Vagina (tissue), 2 donors: ENCODE measurements at regions not wholly inside any gene's neighbourhood (a gene's known extent, or its start where the extent isn't known, plus 50 kb on each side); places are given as distances from the start of the nearest gene placed in this dataset.

ENCODE experiments used
- POLR2A ChIP-seq, 2 donors: fragments of 450-650 bp; IDR thresholded peaks; one replicate each; pipeline ENCODE4 v1.6.1; 2017; ENCODE audit warnings: antibody characterized with exemption in 2 of 2, mild to moderate bottlenecking in 2 of 2, moderate library complexity in 2 of 2
- POLR2AphosphoS5 ChIP-seq, 2 donors: sonication (generic); formaldehyde crosslinking; IDR thresholded peaks; one replicate each; pipeline ENCODE4 v1.9.0; 2017; ENCODE audit warnings: antibody characterized with exemption in 2 of 2, mild to moderate bottlenecking in 2 of 2, low read depth in 1 of 2; ENCODE audit not compliant: insufficient read depth in 1 of 2
- TF ChIP-seq, protein P1 (sequence below), 3 experiments: fragments of 450-650 bp in 2 of 3; fragments of 200-600 bp in 1 of 3; sonication (generic) in 1 of 3; IDR thresholded peaks; one replicate each; pipeline ENCODE4 v1.5.1; 2017 to 2019; ENCODE audit warnings: antibody characterized with exemption in 3 of 3, mild to moderate bottlenecking in 2 of 3, moderate library complexity in 2 of 3

DNA sequence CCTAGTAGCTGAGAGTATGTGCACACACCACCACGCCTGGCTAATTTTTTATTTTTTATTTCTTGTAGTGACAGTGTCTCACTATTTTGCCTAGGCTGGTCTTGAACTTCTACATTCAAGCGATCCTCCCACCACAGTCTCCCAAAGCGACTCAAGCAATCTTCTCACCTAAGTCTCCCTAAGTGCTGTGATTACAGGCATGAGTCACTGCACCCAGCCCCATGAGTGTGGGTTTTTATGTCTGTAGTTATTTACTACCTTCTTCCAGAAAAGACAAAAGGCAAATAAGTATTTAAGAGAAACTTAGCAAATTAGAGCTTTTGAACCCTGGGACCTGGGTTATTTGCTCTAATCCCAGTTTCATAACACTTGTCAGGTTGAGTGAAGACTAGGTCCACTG is 92.3 kb upstream of the HCRTR2 start:
- TF ChIP-seq, protein P1, sequence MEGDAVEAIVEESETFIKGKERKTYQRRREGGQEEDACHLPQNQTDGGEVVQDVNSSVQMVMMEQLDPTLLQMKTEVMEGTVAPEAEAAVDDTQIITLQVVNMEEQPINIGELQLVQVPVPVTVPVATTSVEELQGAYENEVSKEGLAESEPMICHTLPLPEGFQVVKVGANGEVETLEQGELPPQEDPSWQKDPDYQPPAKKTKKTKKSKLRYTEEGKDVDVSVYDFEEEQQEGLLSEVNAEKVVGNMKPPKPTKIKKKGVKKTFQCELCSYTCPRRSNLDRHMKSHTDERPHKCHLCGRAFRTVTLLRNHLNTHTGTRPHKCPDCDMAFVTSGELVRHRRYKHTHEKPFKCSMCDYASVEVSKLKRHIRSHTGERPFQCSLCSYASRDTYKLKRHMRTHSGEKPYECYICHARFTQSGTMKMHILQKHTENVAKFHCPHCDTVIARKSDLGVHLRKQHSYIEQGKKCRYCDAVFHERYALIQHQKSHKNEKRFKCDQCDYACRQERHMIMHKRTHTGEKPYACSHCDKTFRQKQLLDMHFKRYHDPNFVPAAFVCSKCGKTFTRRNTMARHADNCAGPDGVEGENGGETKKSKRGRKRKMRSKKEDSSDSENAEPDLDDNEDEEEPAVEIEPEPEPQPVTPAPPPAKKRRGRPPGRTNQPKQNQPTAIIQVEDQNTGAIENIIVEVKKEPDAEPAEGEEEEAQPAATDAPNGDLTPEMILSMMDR (IDR thresholded peaks at IDR 0.05), result no peak
- TF ChIP-seq POLR2A (IDR thresholded peaks at IDR 0.05) (no peak), POLR2AphosphoS5 (IDR thresholded peaks at IDR 0.05; ENCODE audit: insufficient read depth in 1 of 2, low read depth in 1 of 2) (no peak)
